T-helper 17 cell (primary cell): ENCODE measurements at regions not wholly inside any gene's neighbourhood (a gene's known extent, or its start where the extent isn't known, plus 50 kb on each side); places are given as distances from the start of the nearest gene placed in this dataset.
"Not testable (repeated sequence)": the region's sequence is repeated elsewhere in the genome, so short reads cannot be mapped to it uniquely, and the experiment has no call there.

Experiments
- ATAC-seq: fragments of 150-1000 bp; cut with Tn5 transposase; 2 replicates; pipeline ENCODE4 v1.10.0; 2021; ENCODE audit warnings: mild to moderate bottlenecking, moderate library complexity
- DNase-seq, 3 donors: peaks; one replicate each; pipeline versions ENCODE4 v3.0.0 to v3.0.0-alpha.2; 2020 to 2021
- H3K9me3 ChIP-seq: one replicate; pipeline ENCODE4 v1.7.0; 2013; ENCODE audit warnings: low read length, mild to moderate bottlenecking; ENCODE audit not compliant: control insufficient read depth, poor library complexity, severe bottlenecking
- H3K27ac Mint-ChIP-seq: one replicate; pipeline ENCODE4 v1.8.0; 2022; ENCODE audit warnings: mild to moderate bottlenecking, moderate library complexity, mixed read lengths
- H3K27me3 Mint-ChIP-seq: one replicate; pipeline ENCODE4 v1.8.0; 2022; ENCODE audit warnings: mixed read lengths
- H3K36me3 Mint-ChIP-seq: one replicate; pipeline ENCODE4 v1.8.0; 2022; ENCODE audit warnings: low read depth, mixed read lengths
- H3K4me1 Mint-ChIP-seq: one replicate; pipeline ENCODE4 v1.8.0; 2022; ENCODE audit warnings: mild to moderate bottlenecking, mixed read lengths
- H3K4me3 Mint-ChIP-seq: one replicate; pipeline ENCODE4 v1.8.0; 2022; ENCODE audit warnings: mild to moderate bottlenecking, moderate library complexity, mixed read lengths

DNA sequence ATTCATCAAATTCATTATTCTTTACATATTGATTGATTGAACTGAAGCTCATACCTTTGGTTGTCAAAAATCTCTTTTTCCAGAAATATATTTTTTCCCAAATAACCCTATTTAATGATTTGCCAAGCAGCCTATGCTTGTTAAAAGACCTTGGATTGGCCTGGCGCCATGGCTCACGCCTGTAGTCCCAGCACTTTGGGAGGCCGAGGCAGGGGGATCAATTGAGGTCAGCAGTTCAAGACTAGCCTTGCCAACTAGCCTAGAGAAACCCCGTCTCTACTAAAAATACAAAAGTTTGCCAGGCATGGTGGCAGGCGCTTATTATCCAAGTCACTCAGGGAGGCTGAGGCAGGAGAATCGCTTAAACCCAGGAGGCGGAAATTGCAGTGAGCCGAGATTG is 165.1 kb upstream of the MGAT4C start:
- no peaks in the 10 kb centered on the region for H3K36me3 Mint-ChIP-seq

DNA sequence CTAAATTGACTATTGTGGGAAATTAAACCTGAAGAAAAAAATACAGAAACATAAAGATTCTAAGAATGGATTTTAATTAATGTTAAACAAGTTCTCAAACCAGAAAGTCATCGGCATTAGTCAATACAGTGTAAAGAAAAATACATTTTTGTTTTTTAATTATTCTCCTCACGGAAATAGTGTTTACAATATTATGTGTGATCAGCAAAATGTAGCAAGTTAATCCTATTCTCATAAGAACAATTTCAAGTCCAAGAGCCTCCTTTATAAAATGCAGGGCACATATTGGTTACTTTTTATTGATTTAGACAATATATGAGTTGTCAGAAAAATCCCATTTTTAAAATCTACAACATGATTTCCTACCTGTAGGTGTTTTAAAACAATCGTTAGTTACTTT is 158.0 kb upstream of the MGAT4C start:
- H3K4me3 Mint-ChIP-seq = no peak overlapping the region
- no peak for ATAC-seq
- H3K27ac Mint-ChIP-seq = no peak overlapping the region
- H3K27me3 Mint-ChIP-seq = no peaks in the 10 kb centered on the region
- no peaks in the 10 kb centered on the region for H3K9me3 ChIP-seq
- H3K36me3 Mint-ChIP-seq = no peaks in the 10 kb centered on the region
- no peaks in the 10 kb centered on the region for H3K4me1 Mint-ChIP-seq
- DNase-seq = no peak

More for the DNA sequence above, 165.1 kb upstream of the MGAT4C start:
- DNase-seq = no peak
- H3K9me3 ChIP-seq = no peaks in the 10 kb centered on the region
- Mint-ChIP-seq H3K4me3 (no peak overlapping the region), H3K4me1 (no peaks in the 10 kb centered on the region), H3K27ac (no peak overlapping the region), H3K27me3 (no peaks in the 10 kb centered on the region)
- no peak for ATAC-seq

DNA sequence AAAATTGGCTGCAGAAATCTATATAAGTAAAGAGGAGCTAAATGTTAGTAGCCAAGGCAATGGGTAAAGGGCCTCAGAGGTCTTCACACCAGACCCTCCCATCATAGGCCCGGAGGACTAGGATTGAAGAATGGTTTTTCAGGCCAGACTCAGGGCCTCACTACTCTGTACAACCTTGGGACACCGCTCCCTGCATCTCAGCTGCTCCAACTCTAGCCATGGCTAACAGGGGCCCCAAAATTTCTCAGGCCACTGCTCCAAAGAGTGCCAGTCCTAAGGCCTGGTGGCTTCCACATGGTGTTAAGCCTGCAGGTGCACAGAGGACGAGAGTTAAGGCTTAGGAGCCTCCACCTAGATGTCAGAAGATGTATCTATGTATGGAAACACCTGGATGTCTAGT is 155.5 kb upstream of the MGAT4C start:
- DNase-seq (no peak), ATAC-seq (no peak)
- H3K9me3 ChIP-seq = no peaks in the 10 kb centered on the region
- H3K4me3 Mint-ChIP-seq = no peak overlapping the region
- H3K36me3 Mint-ChIP-seq = no peaks in the 10 kb centered on the region
- H3K27me3 Mint-ChIP-seq = no peaks in the 10 kb centered on the region
- no peak overlapping the region for H3K27ac Mint-ChIP-seq
- H3K4me1 Mint-ChIP-seq = no peaks in the 10 kb centered on the region

DNA sequence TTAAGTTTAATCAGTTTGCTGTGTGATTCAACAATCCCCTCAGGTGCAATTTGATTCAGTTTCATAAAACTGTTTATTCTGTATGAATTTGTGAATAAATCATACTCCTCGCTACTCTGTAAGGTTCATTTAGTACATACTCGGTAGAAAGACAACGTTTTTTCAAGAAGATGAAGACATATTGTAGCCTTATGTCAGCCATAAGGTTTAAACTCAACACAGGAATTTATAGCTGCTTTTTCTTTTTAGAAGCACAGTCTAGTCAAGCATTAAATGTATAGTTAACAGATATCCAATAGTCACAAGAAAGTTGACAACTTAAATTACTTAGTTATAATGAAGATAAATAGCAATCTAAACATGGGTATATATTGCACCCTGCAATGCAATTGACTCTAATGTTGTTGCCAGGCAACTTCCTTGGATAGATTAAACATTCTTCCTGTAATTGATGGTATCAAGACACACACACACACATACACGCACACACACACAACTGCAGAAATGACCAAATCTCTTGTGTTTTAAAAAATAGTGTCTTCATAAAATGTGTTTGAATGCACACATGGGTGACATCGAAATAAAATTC is 151.5 kb upstream of the MGAT4C start:
- no peaks in the 10 kb centered on the region for H3K36me3 Mint-ChIP-seq
- H3K4me3 Mint-ChIP-seq = no peak overlapping the region
- H3K27ac Mint-ChIP-seq = no peak overlapping the region
- H3K4me1 Mint-ChIP-seq = no peaks in the 10 kb centered on the region
- ATAC-seq = no peak
- no peak for DNase-seq
- H3K27me3 Mint-ChIP-seq = no peaks in the 10 kb centered on the region
- H3K9me3 ChIP-seq = no peaks in the 10 kb centered on the region

DNA sequence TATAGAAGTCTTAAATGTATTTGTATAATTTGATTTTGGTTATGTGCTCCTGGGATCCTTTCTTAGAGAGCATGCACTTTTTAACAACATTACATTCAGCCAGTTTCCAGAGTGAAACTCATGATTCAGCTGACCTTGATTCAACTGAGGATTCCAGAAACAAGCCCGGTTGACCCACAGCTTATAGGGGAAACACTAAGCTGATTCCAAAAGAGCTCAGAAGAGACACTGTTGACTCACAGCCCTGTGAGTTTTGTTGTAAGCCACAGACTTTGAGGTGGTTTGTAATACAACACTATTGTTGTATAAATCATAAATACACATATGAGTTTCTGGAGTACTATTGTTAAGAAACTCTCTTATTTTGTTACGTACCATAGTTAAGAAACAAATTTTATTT is 133.8 kb upstream of the MGAT4C start:
- no peaks in the 10 kb centered on the region for H3K4me1 Mint-ChIP-seq
- no peaks in the 10 kb centered on the region for H3K36me3 Mint-ChIP-seq
- H3K27me3 Mint-ChIP-seq = no peaks in the 10 kb centered on the region
- DNase-seq (no peak), ATAC-seq (no peak)
- no peak overlapping the region for H3K4me3 Mint-ChIP-seq
- H3K27ac Mint-ChIP-seq = no peak overlapping the region
- no peaks in the 10 kb centered on the region for H3K9me3 ChIP-seq

DNA sequence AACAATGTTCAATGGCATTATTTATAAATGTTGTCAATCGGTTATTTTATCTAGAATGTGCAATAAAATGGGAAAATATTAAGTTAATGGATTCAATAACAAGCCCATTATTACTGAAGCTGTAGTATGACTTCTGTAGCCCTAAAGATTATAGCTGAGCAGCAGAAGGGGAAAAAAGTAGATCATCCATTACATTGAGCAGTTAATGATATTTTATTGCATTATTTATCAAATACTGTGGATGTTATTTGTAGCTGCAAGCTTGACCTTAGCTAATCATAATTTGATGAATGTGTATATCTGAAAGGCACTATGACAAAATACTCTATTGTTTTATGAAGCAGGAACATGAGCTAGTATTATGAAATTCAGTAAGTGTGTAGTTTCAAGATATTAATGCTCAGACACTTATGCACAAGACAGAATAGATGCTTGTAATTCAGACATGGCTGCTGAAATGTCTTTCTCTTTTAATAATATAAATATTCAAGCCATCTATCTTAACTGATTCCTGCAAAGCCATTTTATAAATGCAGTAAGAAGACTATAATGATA is 131.5 kb upstream of the MGAT4C start:
- H3K27me3 Mint-ChIP-seq = no peaks in the 10 kb centered on the region
- H3K4me1 Mint-ChIP-seq = no peaks in the 10 kb centered on the region
- H3K27ac Mint-ChIP-seq = no peak overlapping the region
- H3K9me3 ChIP-seq = no peaks in the 10 kb centered on the region
- H3K4me3 Mint-ChIP-seq = no peak overlapping the region
- no peaks in the 10 kb centered on the region for H3K36me3 Mint-ChIP-seq
- ATAC-seq (no peak), DNase-seq (no peak)

DNA sequence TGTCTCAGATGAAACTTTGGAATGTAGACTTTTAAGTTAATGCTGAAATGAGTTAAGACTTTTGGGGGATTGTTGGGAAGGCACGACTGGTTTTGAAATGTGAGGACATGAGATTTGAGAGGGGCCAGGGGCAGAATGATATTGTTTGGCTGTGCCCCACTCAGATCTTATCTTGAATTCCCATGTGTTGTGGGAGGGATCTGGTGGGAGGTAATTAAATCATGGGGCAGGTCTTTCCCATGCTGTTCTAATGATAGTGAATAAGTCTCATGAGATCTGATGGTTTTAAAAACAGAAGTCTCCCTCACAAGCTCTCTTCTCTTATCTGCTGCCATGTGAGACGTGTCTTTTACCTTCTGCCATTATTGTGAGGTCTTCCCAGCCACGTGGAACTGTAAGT is 127.6 kb upstream of the MGAT4C start:
- not testable (repeated sequence) for H3K36me3 Mint-ChIP-seq, H3K9me3 ChIP-seq, H3K4me1 Mint-ChIP-seq, H3K27ac Mint-ChIP-seq, ATAC-seq, H3K4me3 Mint-ChIP-seq, DNase-seq, H3K27me3 Mint-ChIP-seq

DNA sequence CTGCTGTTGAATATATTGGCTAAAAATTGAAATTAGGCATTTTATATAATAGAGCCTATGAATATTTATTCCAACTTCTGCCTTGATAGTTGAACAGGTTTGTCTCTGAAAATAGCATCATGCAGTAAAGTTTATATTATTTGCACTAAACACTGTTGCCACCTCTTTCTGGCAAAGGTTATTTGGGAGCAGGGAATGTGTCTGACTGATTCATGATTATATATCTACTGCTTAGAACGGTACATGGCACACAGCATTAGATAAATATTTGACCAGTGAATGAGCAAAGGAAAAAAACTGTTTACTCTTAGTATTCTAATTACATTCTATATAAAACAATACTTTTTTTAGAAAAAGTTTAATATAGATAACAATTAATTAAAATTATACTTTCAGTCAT is 123.1 kb upstream of the MGAT4C start:
- H3K27me3 Mint-ChIP-seq = no peaks in the 10 kb centered on the region
- H3K27ac Mint-ChIP-seq = no peak overlapping the region
- peaks cover 3% of the 10 kb centered on the region for H3K9me3 ChIP-seq
- DNase-seq (no peak), ATAC-seq (no peak)
- H3K36me3 Mint-ChIP-seq = no peaks in the 10 kb centered on the region
- no peaks in the 10 kb centered on the region for H3K4me1 Mint-ChIP-seq
- no peak overlapping the region for H3K4me3 Mint-ChIP-seq

DNA sequence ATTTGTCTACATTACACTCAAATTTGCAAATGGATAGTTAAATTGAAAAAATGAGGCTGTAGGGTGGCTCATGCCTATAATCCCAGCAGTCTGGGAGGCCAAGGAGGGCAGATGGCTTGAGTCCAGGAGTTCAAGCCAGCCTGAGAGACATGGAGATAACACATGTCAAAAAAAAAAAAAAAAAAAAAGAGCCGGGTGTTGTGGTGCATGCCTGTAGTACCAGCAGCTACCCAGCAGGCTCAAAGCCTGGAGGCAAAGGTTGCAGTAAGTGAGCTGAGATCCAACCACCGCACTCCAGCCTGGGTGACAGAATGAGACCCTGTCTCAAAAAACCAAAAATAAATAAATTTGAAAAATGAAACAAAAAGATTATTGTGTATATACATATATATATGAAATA is 119.9 kb upstream of the MGAT4C start:
- Mint-ChIP-seq H3K27ac (no peak overlapping the region), H3K4me3 (no peak overlapping the region), H3K4me1 (no peaks in the 10 kb centered on the region), H3K36me3 (no peaks in the 10 kb centered on the region), H3K27me3 (no peaks in the 10 kb centered on the region)
- H3K9me3 ChIP-seq = no peaks in the 10 kb centered on the region
- DNase-seq = no peak
- no peak for ATAC-seq

DNA sequence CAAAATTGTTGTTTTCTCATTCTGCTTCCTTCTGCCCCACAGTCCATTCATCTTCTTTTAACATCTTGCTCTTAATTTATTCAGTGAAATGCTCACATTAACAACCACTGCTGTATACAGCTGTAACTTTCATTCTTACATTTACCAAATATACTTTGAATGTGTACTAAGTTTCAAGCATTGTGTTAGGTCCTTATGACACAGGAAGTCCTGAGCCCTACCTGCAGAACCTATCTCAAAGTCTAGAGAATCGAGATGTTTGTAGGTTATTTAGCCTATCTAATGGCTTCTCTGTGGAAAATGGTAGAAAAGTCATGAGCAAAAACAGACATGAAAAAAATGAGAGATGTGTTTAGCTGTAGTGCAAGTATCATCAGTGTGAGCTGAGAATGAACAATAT is 117.6 kb upstream of the MGAT4C start:
- no peak overlapping the region for H3K4me3 Mint-ChIP-seq
- no peak overlapping the region for H3K27ac Mint-ChIP-seq
- no peaks in the 10 kb centered on the region for H3K9me3 ChIP-seq
- ATAC-seq = no peak
- H3K4me1 Mint-ChIP-seq = no peaks in the 10 kb centered on the region
- H3K27me3 Mint-ChIP-seq = no peaks in the 10 kb centered on the region
- DNase-seq = no peak
- H3K36me3 Mint-ChIP-seq = no peaks in the 10 kb centered on the region

DNA sequence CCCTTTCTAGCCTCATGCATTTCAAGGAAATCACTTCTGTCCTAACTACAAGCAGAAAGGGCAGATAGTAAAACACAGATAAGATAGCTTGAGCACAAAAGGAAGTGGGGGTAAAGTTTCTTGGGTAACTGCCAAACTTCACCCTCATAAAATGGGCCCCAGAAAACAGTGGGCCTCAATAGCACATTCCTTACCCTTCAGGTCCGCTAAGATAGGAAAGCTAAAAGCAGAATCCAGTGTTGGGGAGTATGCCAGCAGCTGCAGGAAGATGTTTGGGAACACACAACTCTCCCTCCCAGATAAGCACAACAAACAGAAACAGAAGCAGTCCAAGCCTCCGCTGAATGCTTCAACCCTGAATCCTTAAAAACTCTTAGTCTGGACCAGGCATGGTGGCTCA is 110.9 kb upstream of the MGAT4C start:
- no peak overlapping the region for H3K4me3 Mint-ChIP-seq
- no peak for ATAC-seq
- H3K4me1 Mint-ChIP-seq = no peaks in the 10 kb centered on the region
- DNase-seq = no peak
- H3K36me3 Mint-ChIP-seq = no peaks in the 10 kb centered on the region
- no peaks in the 10 kb centered on the region for H3K27me3 Mint-ChIP-seq
- H3K9me3 ChIP-seq = no peaks in the 10 kb centered on the region
- H3K27ac Mint-ChIP-seq = no peak overlapping the region

DNA sequence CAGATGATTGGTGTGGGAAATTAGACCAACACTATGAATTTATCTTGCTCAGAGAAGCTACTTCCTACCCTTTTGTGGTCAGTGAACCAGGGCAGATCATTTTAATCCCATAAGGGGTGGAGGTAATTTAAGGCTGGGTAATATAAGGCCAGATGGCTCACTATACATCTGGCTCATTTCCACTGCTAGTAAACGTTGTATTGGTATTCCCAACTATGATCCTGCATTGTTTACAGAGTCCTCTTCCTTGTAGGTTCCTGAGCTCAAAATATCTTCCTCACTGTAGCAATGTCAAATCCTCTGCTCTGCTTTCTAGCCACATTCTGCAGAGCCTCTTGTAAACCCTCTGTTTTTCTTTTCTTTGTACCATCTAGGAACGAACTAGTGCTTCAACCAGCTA is 93.0 kb upstream of the MGAT4C start:
- no peak for DNase-seq
- no peaks in the 10 kb centered on the region for H3K9me3 ChIP-seq
- Mint-ChIP-seq H3K27me3 (no peaks in the 10 kb centered on the region), H3K4me1 (no peaks in the 10 kb centered on the region), H3K27ac (no peak overlapping the region), H3K36me3 (no peaks in the 10 kb centered on the region), H3K4me3 (no peak overlapping the region)
- no peak for ATAC-seq

DNA sequence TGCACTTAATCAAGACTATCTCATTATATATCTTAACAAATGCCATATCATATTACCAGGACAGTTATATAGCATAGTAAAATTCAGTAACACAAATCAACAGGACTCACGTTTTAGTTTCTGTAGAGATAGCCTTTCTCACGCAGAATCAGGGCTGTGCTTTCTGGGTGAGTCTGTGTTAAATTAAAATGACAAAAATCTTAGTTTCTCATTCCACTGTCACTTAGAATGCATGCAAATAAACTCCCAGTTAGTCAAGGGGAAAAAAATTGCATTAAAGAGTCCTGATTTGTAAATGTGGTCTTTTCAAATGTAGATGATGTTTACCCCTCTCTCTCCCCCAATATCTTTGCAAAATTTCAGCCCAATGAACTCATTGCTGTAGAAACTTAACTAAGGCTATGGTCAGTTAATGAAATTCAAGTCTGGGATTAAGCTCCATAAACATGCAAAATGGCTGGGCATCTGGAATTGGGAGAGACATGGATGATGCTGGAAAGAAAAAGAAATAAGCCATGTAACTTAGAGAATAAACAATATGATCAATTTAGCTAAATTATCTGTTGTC is 77.8 kb upstream of the MGAT4C start:
- no peaks in the 10 kb centered on the region for H3K27me3 Mint-ChIP-seq
- H3K27ac Mint-ChIP-seq = no peak overlapping the region
- H3K4me3 Mint-ChIP-seq = no peak overlapping the region
- ATAC-seq (no peak), DNase-seq (no peak)
- no peaks in the 10 kb centered on the region for H3K4me1 Mint-ChIP-seq
- H3K36me3 Mint-ChIP-seq = no peaks in the 10 kb centered on the region
- no peaks in the 10 kb centered on the region for H3K9me3 ChIP-seq

DNA sequence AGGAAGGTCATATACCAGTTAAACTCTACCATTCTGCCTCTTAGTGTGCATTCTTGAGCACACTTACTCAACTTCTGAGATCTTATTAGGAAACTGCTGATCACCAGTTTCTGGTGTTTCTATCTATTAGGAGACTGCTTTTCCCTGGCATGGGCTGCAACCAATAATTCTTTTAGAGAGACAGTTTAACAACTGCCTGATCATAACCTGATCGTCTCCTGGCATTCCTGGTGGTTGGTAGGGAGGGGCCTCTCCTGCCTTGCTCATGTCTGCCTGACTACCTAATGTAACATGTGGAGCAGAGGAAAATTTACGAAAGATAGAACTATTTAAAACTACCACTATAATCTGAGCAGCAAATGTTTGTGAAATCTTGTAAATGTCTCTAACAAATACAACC is 75.3 kb upstream of the MGAT4C start:
- ATAC-seq (no peak), DNase-seq (no peak)
- no peaks in the 10 kb centered on the region for H3K9me3 ChIP-seq
- H3K27ac Mint-ChIP-seq = no peak overlapping the region
- no peak overlapping the region for H3K4me3 Mint-ChIP-seq
- no peaks in the 10 kb centered on the region for H3K36me3 Mint-ChIP-seq
- H3K4me1 Mint-ChIP-seq = no peaks in the 10 kb centered on the region
- H3K27me3 Mint-ChIP-seq = no peaks in the 10 kb centered on the region
